Femur (tissue), 1 donor: ENCODE measurements at regions not wholly inside any gene's neighbourhood (a gene's known extent, or its start where the extent isn't known, plus 50 kb on each side); places are given as distances from the start of the nearest gene placed in this dataset.

ENCODE experiments used
- DNase-seq: peaks from one replicate; pipeline ENCODE4 v3.0.0-alpha.2; 2017

DNA sequence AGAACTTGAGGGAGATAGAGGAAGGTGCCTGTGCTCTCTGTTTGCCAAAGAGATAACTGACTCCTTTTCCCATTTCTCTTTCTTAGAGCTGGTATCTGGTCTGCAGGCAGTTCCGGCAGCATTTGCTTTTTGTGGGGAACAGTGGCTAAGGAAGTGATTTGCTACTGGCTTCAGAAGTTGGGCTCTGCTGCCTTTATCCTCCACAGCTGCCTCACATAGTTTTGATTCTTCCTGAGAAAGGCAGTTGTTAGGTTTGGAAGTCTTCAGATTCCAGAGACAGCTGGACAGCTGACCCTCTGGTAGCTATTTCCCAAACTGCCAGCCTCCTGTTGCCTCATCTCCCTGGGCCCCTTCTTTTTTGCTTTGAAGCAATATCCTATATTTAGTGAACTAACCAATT is 62.6 kb upstream of the MACF1 start:
- DNase-seq: peak; percentile 41

DNA sequence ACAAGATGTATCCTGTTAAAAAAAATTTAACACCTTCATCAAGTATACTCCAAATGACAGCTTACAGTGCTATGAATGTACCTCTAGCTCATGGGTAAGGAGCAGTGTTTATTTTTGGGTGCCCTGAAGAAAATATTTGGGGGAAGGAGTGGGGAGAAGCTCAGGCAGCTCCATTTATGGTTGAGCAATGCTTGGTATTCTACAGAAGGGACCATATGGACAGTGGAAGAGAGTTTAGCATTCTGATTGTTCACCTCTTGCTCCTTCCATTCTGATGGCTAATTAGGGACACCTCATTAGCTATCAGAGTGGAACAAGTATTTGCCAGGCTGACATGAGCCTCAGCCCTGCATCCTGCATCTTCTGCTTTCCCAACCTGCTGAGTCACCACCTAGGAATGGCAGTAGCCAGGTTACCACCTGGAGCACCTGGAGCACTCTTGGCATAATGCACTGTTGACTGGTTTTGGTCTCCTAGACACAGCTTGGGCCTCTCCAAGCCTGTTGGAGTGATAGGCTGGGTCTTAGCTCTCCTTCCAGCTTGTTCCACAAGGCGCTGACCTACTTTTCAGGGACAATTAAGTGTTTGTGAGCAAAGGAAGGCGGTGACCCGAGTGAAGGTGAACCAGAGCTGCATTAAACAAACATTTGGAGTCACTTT is 62.0 kb upstream of the MACF1 start:
- no peak for DNase-seq

DNA sequence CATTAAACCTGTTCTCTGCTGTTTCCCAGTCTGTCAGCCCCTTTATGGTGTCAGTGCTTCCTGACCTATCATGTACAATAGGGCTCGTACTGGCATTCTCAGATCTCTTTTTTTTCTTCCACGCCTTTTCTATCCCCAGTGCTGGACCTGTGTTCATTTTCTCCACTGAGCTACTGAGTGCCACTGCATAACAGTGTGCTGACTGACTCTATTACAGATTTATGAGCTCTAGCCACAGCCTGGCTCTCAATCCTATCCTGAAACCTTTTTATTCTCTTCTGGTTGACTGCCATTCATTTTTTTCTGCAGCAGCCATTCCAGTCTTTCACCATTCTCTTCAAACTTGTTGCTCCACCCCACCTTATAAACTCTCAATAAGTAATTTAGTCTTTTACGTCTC is 59.6 kb upstream of the MACF1 start:
- no peak for DNase-seq

DNA sequence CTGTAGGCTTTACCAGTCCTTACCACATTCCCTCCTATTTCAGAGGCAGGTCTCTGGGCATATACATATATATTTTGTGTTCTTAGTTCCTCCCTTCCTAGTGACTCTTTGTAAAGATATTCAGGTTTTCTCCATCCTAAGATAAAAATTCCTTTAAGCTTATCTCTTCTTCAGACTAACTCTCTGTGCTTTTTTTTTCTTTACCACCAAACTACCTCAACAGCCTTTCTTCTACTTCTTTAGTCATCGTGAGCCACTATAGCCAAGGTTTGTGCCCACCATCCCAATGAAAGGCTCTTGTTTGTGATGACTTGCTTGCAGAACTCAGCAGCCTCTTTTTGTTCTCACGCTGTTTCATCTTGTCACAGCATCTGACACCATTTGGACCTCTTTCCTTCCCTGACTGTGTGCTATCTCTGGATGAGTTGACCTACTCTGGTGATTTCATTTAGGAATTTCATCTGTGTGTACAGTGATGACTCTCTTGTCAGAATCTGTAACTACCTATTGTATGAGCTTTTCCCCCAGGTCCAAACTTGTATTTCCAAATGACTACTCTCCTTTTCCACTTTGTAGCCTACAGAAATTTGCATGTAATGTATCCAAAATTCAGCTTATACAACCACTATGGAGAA is 59.0 kb upstream of the MACF1 start:
- DNase-seq: no peak

DNA sequence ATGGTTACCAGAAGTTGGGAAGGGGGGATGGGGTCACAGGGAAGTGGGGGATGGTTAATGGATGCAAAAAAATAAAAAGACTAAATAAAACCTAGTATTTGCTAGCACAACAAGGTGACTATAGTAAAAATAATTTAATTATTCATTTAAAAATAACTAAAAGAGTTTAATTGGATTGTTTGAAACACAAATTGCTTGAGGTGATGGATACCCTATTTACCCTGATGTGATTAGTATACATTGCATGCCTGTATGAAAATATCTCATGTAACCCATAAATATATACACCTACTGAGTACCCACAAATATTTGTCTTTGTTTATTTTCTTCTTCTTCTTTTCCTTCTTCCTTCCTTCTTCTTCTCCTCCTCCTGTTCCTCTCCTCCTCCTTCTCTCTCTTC is 57.8 kb upstream of the MACF1 start:
- DNase-seq: no peak

DNA sequence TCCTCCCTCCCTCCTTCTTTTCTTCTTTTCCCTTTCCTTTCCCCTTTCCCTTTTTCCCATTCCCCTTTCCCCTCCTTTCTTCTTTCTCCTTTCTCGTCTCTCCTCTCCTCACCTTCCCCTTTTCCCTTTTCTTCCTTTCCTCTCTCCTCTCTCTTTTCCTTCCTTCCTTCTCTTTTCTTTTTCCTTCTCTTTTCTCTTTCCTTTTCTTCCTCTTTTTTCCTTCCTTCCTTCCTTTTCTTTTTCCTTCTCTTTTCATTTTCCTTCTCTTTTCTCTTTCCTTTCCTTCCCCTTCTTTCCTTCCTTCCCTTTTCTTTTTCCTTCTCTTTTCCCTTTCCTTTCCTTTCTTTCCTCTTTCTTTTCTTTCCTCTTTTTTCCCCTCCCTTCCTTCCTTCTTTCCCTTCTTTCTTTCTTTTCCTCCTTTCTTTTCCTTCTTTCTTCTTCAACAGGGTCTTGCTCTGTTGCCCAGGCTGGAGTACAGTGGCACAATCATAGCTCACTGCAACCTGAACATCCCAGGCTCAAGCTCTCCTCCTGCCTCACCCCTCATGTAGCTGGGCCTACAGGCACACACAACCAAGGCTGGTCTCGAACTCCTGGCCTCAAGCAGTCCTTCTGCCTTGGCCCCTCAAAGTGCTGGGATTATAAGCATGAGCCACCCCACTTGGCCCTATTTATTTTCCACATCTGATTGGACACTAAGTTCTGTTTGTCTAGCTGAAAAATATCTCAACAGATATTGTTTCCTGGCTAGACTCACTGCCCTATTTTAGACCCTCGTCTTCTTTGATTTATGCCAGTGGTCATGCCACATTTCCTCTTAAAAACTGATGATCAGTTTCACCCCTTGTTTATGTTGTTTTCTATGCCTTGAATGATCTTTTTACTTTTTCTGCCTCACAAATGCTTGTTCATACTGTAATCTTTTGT is 57.1 kb upstream of the MACF1 start:
- DNase-seq: no peak

DNA sequence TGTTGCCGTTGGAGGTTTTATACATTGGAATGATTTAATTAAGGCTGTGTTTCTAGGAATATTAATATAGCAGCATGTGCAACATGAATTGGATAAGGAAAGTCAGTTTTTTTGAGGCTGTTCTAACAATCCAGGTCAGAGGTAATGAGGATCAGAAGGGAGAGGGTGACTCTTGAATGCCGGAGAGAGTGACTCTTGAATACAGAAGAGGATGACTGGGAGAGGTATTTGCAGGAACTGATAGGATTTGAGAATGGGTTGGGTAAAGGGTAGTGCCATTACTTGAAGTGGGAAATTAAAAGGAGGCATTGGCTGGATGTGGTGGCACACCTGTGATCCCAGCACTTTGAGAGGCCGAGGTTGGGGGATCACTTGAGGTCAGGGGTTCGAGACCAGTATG is 55.6 kb upstream of the MACF1 start:
- no peak for DNase-seq

DNA sequence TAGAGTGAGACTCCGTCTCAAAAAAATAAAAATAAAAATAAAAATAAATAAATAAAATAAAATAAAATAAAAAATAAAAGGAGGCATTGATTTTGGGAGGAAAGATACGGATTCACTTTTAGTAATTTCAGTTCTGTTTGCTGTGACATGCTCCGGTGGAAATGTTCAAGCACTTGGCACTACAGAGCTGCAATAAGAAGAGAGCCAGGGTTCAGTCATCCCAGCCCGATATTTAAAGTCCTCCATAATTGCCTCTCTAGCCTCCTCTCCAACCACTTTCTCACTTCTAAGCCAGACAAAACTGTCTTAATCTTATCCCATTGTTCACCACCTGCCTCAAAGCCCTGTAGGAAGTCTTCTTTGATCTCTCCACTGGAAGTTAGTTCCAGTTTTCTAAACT is 55.0 kb upstream of the MACF1 start:
- no peak for DNase-seq

DNA sequence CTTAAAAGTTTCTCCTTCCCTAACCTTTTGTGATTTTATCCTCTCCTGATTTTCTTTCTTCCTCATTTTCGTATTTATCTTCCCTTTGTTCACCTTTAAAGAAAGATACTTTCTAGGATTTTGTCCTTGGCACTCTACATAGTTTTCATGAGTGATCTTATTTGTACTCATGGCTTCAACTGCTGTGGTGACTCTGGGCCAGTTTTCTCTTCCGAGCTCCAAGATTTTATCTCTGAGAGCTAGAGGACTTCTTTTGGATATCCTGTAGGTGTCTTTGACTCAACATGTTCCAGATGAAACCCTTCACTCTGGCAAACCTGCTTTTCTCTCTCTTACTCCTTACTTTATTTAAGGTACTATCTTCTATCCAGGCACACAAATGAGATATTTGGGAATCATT is 53.7 kb upstream of the MACF1 start:
- DNase-seq: no peak

DNA sequence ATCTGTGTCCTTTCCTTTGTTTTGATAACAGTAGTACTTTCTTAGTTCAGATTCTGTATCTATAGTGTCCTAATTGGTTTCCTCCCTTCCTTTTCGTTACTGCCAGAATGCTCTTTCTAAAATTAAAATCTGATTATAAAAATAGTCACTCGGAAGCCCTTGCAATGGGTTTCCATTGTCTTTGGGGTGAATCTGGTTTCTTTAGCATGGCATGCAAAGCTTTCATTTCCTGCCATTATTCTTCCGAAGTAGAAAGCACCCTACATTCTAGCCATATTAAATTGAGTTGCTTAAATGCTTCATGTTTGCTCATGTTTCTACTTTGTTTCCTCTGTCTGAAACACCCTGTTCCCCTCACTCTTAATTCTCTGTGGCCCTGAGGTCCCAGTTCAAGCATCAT is 53.2 kb upstream of the MACF1 start:
- no peak for DNase-seq

DNA sequence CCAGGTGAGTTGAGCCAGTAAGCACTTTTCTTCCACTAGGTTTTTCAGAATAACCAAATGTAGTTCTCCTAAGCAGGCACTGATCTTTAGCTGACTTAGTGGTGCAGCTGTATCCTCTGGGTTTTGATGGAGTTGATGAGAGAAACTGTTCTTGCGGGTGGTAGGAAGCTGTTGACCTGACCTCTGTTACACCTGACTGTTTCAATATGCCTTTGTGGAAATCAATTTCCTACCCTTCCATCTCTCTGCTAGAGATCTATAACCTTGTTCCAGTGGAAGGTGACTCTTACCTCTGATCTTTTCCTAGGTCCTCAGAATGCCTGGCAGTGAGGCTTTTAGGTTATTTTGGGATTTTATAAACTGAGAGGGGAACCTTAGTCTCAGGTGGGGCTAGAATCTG is 51.6 kb upstream of the MACF1 start:
- DNase-seq: no peak

DNA sequence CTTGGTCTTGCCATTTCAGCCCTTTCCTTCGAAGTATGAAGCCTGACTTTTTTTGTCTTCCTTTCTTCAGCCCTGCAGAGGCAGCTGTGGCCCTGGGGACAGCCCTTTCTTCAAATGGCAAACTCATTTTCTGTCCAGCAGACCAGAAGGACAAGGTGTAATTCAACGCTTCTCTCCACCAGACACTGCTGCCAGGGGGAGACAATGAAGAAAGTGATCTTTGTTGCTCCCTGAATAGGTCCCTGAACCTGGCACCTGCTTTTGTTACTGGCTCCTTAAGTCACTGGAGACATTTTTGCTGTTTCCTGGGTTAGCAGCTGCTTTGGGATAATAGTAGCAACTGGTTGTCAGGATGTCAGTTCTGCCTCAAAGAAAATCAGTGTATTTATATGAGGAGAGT is 50.8 kb upstream of the MACF1 start:
- DNase-seq: no peak

DNA sequence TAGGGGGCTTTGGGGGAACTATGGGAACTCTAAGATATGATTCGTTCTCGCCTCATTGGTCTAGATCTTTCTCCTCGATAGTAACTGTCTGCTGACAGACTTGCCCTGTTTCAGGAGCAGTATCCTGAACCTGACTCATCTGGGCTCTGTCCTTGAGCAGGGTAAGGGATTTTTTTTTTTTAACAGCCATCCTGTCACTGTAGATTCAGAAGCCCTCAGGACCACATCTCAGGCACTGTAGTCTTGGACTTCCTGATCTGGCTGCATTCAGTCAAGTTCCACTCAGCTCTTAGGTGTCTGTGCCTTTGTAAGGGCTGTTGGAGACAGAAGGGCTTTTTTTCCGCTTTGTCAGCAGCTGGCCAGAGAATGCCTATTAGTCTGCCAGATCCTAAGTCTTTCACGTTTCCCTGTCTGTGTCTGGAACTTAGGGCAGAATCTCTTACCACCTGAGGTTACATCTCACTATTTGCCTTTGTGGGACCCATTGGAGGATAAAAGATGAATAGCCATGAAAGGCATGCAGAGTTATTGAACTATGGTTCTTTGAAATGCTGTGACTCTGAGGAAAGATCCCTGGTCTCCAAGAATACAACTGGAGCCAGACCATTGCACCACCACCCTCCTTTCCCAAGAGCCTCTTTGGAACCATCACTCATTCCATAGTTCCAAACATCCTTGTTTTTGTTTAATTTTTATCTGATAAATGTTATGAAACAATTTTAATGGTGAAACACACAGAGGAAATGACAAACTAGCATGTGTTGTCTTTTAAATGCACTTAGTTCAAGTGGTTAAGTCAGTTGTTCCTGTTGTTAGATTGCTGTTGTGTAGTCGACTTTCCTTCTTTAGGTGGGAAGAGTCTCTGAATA is 49.7 kb upstream of the MACF1 start:
- peak; percentile 64 for DNase-seq
